Neural crest cell (in vitro differentiated cells): ENCODE measurements at regions not wholly inside any gene's neighbourhood (a gene's known extent, or its start where the extent isn't known, plus 50 kb on each side); places are given as distances from the start of the nearest gene placed in this dataset.
"Not testable (repeated sequence)": the region's sequence is repeated elsewhere in the genome, so short reads cannot be mapped to it uniquely, and the experiment has no call there.

Experiments
- DNase-seq: peaks from one replicate; pipeline ENCODE4 v3.0.0; 2021; ENCODE audit warnings: low read depth, mixed read lengths, low spot score
- H3K27ac Mint-ChIP-seq: one replicate; pipeline ENCODE4 v1.8.0; 2021; ENCODE audit warnings: mild to moderate bottlenecking, mixed read lengths; ENCODE audit not compliant: unreplicated experiment
- H3K27me3 Mint-ChIP-seq: 2 replicates; pipeline ENCODE4 v1.8.0; 2021; ENCODE audit warnings: low read depth, mild to moderate bottlenecking, mixed read lengths
- H3K36me3 Mint-ChIP-seq: 2 replicates; pipeline ENCODE4 v1.8.0; 2021; ENCODE audit warnings: low read depth, mild to moderate bottlenecking, mixed read lengths
- H3K4me1 Mint-ChIP-seq: 2 replicates; pipeline ENCODE4 v1.8.0; 2021; ENCODE audit warnings: mixed read lengths
- H3K4me3 Mint-ChIP-seq: one replicate; pipeline ENCODE4 v1.8.0; 2021; ENCODE audit warnings: mild to moderate bottlenecking, mixed read lengths
- H3K9me3 Mint-ChIP-seq: 2 replicates; pipeline ENCODE4 v1.8.0; 2021; ENCODE audit warnings: mixed read lengths
- TF ChIP-seq, protein P1 (sequence below): fragments of 200-600 bp; sonication (generic); conservative IDR thresholded peaks from 2 replicates; pipeline ENCODE4 v1.5.0; 2021; ENCODE audit warnings: antibody characterized with exemption, mild to moderate bottlenecking

DNA sequence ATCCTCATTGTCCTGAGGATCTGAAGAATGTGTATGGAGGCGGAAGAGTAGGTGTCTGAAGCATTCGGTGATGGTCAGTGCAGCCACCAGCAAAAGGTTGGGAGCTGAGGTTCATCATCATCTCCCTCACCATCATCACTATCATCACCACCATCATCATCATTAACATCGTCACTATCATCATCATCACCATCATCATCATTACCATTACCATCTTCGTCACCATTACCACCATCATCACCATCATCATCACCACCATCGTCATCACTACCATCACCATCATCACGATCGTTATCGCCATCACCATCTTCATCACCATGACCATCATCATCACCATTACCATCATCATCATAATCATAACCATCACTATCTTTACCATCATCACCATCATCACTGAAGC lies 90.8 kb upstream of the TMEM132D start:
- H3K9me3 Mint-ChIP-seq = peaks cover 11% of the 10 kb centered on the region
- H3K4me1 Mint-ChIP-seq = peaks cover 6% of the 10 kb centered on the region
- H3K4me3 Mint-ChIP-seq = no peak overlapping the region
- peaks cover 57% of the 10 kb centered on the region for H3K27me3 Mint-ChIP-seq
- H3K36me3 Mint-ChIP-seq = no peaks in the 10 kb centered on the region
- H3K27ac Mint-ChIP-seq = no peak overlapping the region
- no peak for DNase-seq
- TF ChIP-seq, protein P1, sequence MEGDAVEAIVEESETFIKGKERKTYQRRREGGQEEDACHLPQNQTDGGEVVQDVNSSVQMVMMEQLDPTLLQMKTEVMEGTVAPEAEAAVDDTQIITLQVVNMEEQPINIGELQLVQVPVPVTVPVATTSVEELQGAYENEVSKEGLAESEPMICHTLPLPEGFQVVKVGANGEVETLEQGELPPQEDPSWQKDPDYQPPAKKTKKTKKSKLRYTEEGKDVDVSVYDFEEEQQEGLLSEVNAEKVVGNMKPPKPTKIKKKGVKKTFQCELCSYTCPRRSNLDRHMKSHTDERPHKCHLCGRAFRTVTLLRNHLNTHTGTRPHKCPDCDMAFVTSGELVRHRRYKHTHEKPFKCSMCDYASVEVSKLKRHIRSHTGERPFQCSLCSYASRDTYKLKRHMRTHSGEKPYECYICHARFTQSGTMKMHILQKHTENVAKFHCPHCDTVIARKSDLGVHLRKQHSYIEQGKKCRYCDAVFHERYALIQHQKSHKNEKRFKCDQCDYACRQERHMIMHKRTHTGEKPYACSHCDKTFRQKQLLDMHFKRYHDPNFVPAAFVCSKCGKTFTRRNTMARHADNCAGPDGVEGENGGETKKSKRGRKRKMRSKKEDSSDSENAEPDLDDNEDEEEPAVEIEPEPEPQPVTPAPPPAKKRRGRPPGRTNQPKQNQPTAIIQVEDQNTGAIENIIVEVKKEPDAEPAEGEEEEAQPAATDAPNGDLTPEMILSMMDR = no peak

GRCh38 chr12:129997239-129997638 lies 93.4 kb upstream of the TMEM132D start:
- DNase-seq = no peak
- Mint-ChIP-seq H3K27ac (no peak overlapping the region), H3K9me3 (peaks cover 5% of the 10 kb centered on the region), H3K4me1 (peaks cover 6% of the 10 kb centered on the region), H3K27me3 (peaks cover 63% of the 10 kb centered on the region), H3K36me3 (no peaks in the 10 kb centered on the region), H3K4me3 (no peak overlapping the region)
- TF ChIP-seq, protein P1 = no peak

DNA sequence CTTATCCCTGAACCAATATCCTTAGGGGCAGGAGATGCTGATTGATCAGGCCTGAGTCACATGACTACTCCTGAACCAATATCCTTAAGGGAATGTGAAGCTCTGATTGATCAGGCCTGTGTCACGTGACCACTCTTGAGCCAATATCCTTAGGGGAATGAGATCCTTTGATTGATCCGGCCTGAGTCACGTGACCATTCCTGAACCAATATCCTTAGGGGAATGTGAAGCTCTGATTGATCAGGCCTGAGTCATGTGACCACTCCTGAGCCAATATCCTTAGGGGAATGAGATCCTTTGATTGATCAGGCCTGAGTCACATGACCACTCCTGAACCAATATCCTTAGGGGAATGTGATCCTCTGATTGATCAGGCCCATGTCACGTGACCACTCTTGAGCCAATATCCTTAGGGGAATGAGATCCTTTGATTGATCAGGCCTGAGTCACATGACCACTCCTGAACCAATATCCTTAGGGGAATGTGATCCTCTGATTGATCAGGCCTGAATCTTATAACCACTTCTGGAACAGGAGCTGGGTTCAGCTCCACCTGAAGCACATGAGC lies 100.6 kb upstream of the TMEM132D start:
- peaks cover 35% of the 10 kb centered on the region for H3K27me3 Mint-ChIP-seq
- H3K9me3 Mint-ChIP-seq, H3K36me3 Mint-ChIP-seq, H3K27ac Mint-ChIP-seq, H3K4me3 Mint-ChIP-seq, DNase-seq, H3K4me1 Mint-ChIP-seq: not testable (repeated sequence)

DNA sequence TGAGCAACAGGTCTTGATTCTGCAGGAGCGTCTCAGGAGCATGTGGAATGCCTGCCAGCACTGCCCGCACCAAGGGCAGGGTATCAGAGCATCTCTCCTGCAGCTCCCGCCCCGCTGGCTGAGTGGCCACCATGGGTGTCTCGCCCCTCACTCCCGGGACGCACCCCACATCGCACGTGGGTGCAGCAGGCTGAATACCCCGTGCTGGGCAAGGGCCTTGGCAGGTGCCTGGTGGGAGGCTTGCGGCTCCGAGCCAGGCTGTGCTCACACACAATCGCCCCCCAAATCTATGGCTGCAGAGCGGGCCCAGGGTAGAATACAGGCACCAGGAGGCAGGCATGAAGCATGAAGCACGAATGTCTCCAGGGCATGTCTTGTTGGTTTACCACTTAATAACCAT lies 103.9 kb upstream of the TMEM132D start:
- Mint-ChIP-seq H3K36me3 (no peaks in the 10 kb centered on the region), H3K27ac (no peak overlapping the region), H3K9me3 (no peaks in the 10 kb centered on the region), H3K4me1 (no peaks in the 10 kb centered on the region), H3K4me3 (no peak overlapping the region), H3K27me3 (peaks cover 22% of the 10 kb centered on the region)
- no peak for DNase-seq
- TF ChIP-seq, protein P1 = no peak

- no peak overlapping the region for H3K27ac Mint-ChIP-seq
- H3K4me1 Mint-ChIP-seq = no peaks in the 10 kb centered on the region
- peaks cover 19% of the 10 kb centered on the region for H3K27me3 Mint-ChIP-seq
- H3K4me3 Mint-ChIP-seq = no peak overlapping the region
- H3K36me3 Mint-ChIP-seq = no peaks in the 10 kb centered on the region
- TF ChIP-seq, protein P1 = no peak
- H3K9me3 Mint-ChIP-seq = no peaks in the 10 kb centered on the region
- DNase-seq = no peak
Measured at GRCh38 chr12:130008241-130008640, 104.4 kb upstream of the TMEM132D start.

DNA sequence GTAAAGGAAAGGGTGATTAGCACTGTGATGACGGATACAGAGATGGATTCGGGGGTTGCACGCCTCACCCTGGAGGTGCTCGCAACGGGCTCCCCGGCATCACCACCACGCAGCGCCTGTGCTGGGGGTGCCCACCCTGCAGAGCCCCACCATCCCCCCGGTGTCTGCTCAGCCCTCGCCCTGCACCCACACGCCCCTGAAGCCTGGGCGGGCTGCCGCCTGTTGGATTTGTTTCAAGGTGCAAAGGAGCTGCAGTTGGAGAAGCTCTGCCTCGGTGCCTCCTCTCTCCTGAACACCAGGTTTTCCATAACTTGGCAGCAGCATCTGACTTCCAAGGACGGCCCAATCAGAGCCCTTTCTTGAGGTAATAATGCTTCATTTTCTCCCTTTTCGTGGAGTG lies 106.1 kb upstream of the TMEM132D start:
- Mint-ChIP-seq H3K4me1 (peaks cover 3% of the 10 kb centered on the region), H3K27ac (no peak overlapping the region), H3K9me3 (no peaks in the 10 kb centered on the region), H3K36me3 (no peaks in the 10 kb centered on the region), H3K4me3 (no peak overlapping the region), H3K27me3 (peaks cover 13% of the 10 kb centered on the region)
- TF ChIP-seq, protein P1 = no peak
- no peak for DNase-seq
